K562 (cell line): ENCODE measurements at regions not wholly inside any gene's neighbourhood (a gene's known extent, or its start where the extent isn't known, plus 50 kb on each side); places are given as distances from the start of the nearest gene placed in this dataset.

ENCODE experiments used
- ATAC-seq: fragments of 200-7000 bp; cut with Tn5 transposase; 3 replicates; pipeline ENCODE4 v1.9.1; 2020; ENCODE audit warnings: moderate library complexity
- BruUV-seq: library from RNA; stranded (reverse); fragments of 400-500 nt; replicated peaks from 2 replicates; lab custom pipeline; 2021; lab: Mats Ljungman, UMichigan
- CTCF ChIA-PET: fragments of 300-600 bp; formaldehyde crosslinking; extraction: SDS; loops from one replicate; lab custom pipeline; 2021; ENCODE audit warnings: low intra/inter-chr PET ratio; lab: Yijun Ruan, JAX
- POLR2A ChIA-PET: fragments of 300-600, 350-650 bp; sonication (Branson Sonifier 250); formaldehyde crosslinking; extraction: SDS; loops from one replicate; lab custom pipeline; 2021; ENCODE audit warnings: antibody characterized with exemption, inconsistent platforms; lab: Yijun Ruan, JAX
- DNase-seq, 4 experiments: peaks; one replicate each; pipeline versions ENCODE4 v3.0.0 to v3.0.0-alpha.2; 2011 to 2018; ENCODE audit warnings: low spot score in 3 of 4, mixed read lengths in 3 of 4; ENCODE audit errors: extremely low read depth in 1 of 4
- FAIRE-seq: peaks from 2 replicates; lab custom pipeline; 2011; peaks lifted over from hg19 to GRCh38; lab: Jason Lieb, UNC
- H2AFZ ChIP-seq: 2 replicates; pipeline ENCODE4 v1.6.0; 2011; ENCODE audit warnings: low read depth, low read length, control low read depth, inconsistent platforms
- H3K27ac ChIP-seq: fragments of 200-600 bp; 3 replicates; pipeline ENCODE4 v1.8.0; 2011; ENCODE audit warnings: low read depth, mild to moderate bottlenecking, control low read depth, inconsistent platforms, low read length, moderate library complexity, mixed read lengths; ENCODE audit errors: extremely low read depth
- H3K27me3 ChIP-seq, 2 experiments: fragments of 300-600 bp in 1 of 2; 2 replicates in 1 of 2; 3 replicates in 1 of 2; pipeline versions ENCODE4 v1.6.0 to v1.8.0; 2011; ENCODE audit warnings: inconsistent platforms in 2 of 2, low read length in 2 of 2, mild to moderate bottlenecking in 1 of 2, mixed read lengths in 1 of 2, moderate library complexity in 1 of 2; ENCODE audit not compliant: control insufficient read depth in 2 of 2, insufficient read depth in 2 of 2
- H3K36me3 ChIP-seq: fragments of 300-600 bp; 3 replicates; pipeline ENCODE4 v1.8.0; 2011; ENCODE audit warnings: mild to moderate bottlenecking, low read length, inconsistent platforms; ENCODE audit not compliant: control insufficient read depth, insufficient read depth
- H3K4me1 ChIP-seq, 2 experiments: fragments of 200-600 bp in 1 of 2; replicated peaks in 1 of 2; 2 replicates in 1 of 2; 3 replicates in 1 of 2; pipeline versions ENCODE4 v1.5.1 to v1.8.0; 2011; ENCODE audit warnings: inconsistent platforms in 2 of 2, low read length in 2 of 2, mild to moderate bottlenecking in 1 of 2, mixed read lengths in 1 of 2, moderate library complexity in 1 of 2; ENCODE audit not compliant: control insufficient read depth in 2 of 2, insufficient read depth in 2 of 2
- H3K4me2 ChIP-seq: 2 replicates; pipeline ENCODE4 v1.6.1; 2011; ENCODE audit warnings: low read length, control low read depth, inconsistent platforms, mixed read lengths; ENCODE audit not compliant: insufficient read depth
- H3K4me3 ChIP-seq: fragments of 200-600 bp; sonication (generic), shearing (Covaris generic); 2 replicates; pipeline ENCODE4 v1.5.1; 2016; ENCODE audit warnings: control low read depth, inconsistent platforms
- H3K79me2 ChIP-seq: fragments of 200-600 bp; 3 replicates; pipeline ENCODE4 v1.8.0; 2011; ENCODE audit warnings: low read length, inconsistent platforms; ENCODE audit not compliant: control insufficient read depth, insufficient read depth
- H3K9ac ChIP-seq, 2 experiments: 2 replicates each; pipeline versions ENCODE4 v1.6.0 to v1.6.1; 2011; ENCODE audit warnings: low read depth in 2 of 2, low read length in 2 of 2, control low read depth in 1 of 2, inconsistent platforms in 1 of 2, mild to moderate bottlenecking in 1 of 2, mixed read lengths in 1 of 2; ENCODE audit not compliant: insufficient read depth in 1 of 2
- H3K9me1 ChIP-seq: one replicate; pipeline ENCODE4 v1.6.0; 2011; ENCODE audit warnings: inconsistent platforms, mild to moderate bottlenecking, low read length, moderate library complexity; ENCODE audit not compliant: control insufficient read depth, insufficient read depth
- H3K9me3 ChIP-seq: replicated peaks from 2 replicates; pipeline ENCODE4 v1.5.1; 2011; ENCODE audit warnings: low read depth, low read length, inconsistent platforms; ENCODE audit not compliant: control insufficient read depth, insufficient read depth
- H4K20me1 ChIP-seq: replicated peaks from 2 replicates; pipeline ENCODE4 v1.6.1; 2011; ENCODE audit warnings: low read length, inconsistent platforms, mixed read lengths; ENCODE audit not compliant: control insufficient read depth, insufficient read depth
- CAMTA2 ChIP-seq: fragments of 250-450 bp; sonication (Bioruptor Pico); conservative IDR thresholded peaks from 2 replicates; pipeline ENCODE4 v1.5.1; 2022
- CCNT2 ChIP-seq: IDR thresholded peaks from 2 replicates; pipeline ENCODE4 v1.6.1; 2011; ENCODE audit warnings: borderline replicate concordance, low read depth, mild to moderate bottlenecking, moderate library complexity, mixed read lengths, low read length; ENCODE audit not compliant: insufficient read length; ENCODE audit errors: extremely low read depth
- IFI16 ChIP-seq: fragments of 250-450 bp; sonication (Bioruptor Pico); IDR thresholded peaks from 2 replicates; pipeline ENCODE4 v2.1.2; 2022; ENCODE audit warnings: mild to moderate bottlenecking, inconsistent platforms
- KHSRP ChIP-seq: fragments of 450-650 bp; IDR thresholded peaks from 2 replicates; pipeline ENCODE4 v1.6.1; 2017
- LCOR ChIP-seq: sonication (generic); formaldehyde crosslinking; IDR thresholded peaks from 2 replicates; pipeline ENCODE4 v1.8.0; 2022; ENCODE audit warnings: mild to moderate bottlenecking, missing genetic modification reagents
- MEF2D ChIP-seq: conservative IDR thresholded peaks from 2 replicates; pipeline ENCODE4 v1.6.1; 2016; ENCODE audit warnings: low read depth, missing genetic modification characterization, missing compliant biosample characterization
- NR4A1 ChIP-seq, 2 experiments: fragments of 250-450 bp in 1 of 2; fragments of 450-650 bp in 1 of 2; sonication (Bioruptor Pico) in 1 of 2; IDR thresholded peaks; 2 replicates each; pipeline versions ENCODE4 v1.4.0 to v1.6.1; 2016 to 2020; ENCODE audit warnings: mild to moderate bottlenecking in 2 of 2, missing compliant biosample characterization in 1 of 2, missing genetic modification characterization in 1 of 2, moderate library complexity in 1 of 2
- USF2 ChIP-seq: sonication (generic); formaldehyde crosslinking; IDR thresholded peaks from 2 replicates; pipeline ENCODE4 v1.5.0; 2020; ENCODE audit warnings: missing genetic modification reagents
- XRCC4 ChIP-seq: IDR thresholded peaks from one replicate; pipeline ENCODE4 v1.6.1; 2011; ENCODE audit not compliant: insufficient read depth, insufficient read length; ENCODE audit errors: extremely low read depth
- ZBTB17 ChIP-seq: fragments of 450-650 bp; formaldehyde crosslinking; IDR thresholded peaks from 2 replicates; pipeline ENCODE4 v1.4.0; 2020; ENCODE audit warnings: mild to moderate bottlenecking
- ZNF124 ChIP-seq: sonication (generic); formaldehyde crosslinking; IDR thresholded peaks from 2 replicates; pipeline ENCODE4 v1.8.1; 2022; ENCODE audit warnings: missing genetic modification reagents
- ZNF134 ChIP-seq: fragments of 250-450 bp; sonication (Bioruptor Pico); conservative IDR thresholded peaks from 2 replicates; pipeline ENCODE4 v1.4.0; 2020
- ZNF174 ChIP-seq: fragments of 250-450 bp; sonication (Bioruptor Pico); IDR thresholded peaks from 2 replicates; pipeline ENCODE4 v1.4.0; 2020; ENCODE audit warnings: mild to moderate bottlenecking
- ZNF184 ChIP-seq: sonication (generic); formaldehyde crosslinking; IDR thresholded peaks from 2 replicates; pipeline ENCODE4 v1.5.0; 2020; ENCODE audit warnings: missing genetic modification reagents
- ZNF347 ChIP-seq: fragments of 450-650 bp; formaldehyde crosslinking; IDR thresholded peaks from 2 replicates; pipeline ENCODE4 v1.4.0; 2020; ENCODE audit warnings: low read depth, mild to moderate bottlenecking, moderate library complexity
- WGBS: fragments of 100-300 bp; shearing (Covaris generic); methylation state at CpG from one replicate; pipeline ENCODE4 v1.1.6; 2016; ENCODE audit warnings: low coverage, mixed read lengths; ENCODE audit not compliant: insufficient coverage; ENCODE audit errors: missing lambda C conversion rate; 5-methylcytosine and 5-hydroxymethylcytosine counted together
- in situ Hi-C: fragments of 300-500 bp; cut with MboI; formaldehyde crosslinking; loops from 4 replicates; pipeline ENCODE4 v1.15.0; 2018; ENCODE audit warnings: inconsistent platforms, mixed read lengths
- intact Hi-C: fragments of 100-400 bp; cut with micrococcal nuclease; formaldehyde crosslinking; loops from 2 replicates; pipeline ENCODE4 v1.14.2; 2022
- TF ChIP-seq, protein P1 (sequence below): fragments of 450-650 bp; IDR thresholded peaks from 2 replicates; pipeline ENCODE4 v1.6.1; 2016; ENCODE audit warnings: antibody characterized with exemption

DNA sequence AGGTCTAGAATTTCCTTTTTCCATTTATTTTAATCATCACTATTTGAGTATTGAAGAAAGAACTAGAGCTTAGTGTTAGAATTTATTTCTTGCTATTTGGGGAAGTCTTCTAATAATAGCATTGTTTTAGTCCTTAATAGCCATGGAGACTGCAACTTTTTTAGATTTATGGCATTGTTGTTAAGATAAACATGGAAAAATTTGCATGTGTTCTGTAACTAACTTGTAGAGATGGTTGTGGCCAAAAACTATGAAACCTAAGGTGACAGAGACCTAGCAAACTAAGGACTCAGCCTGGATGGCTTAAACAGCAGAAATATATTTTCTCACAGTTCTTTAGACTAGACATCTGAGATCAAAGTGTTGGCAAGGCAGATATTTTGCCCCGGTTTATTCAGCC is 246.4 kb downstream of the SPRY2 start:
- Histone ChIP-seq H3K79me2 (no peaks in the 10 kb centered on the region), H3K27ac (no peak overlapping the region), H3K4me2 (no peak overlapping the region), H3K9ac (no peak overlapping the region), H4K20me1 (no peaks in the 10 kb centered on the region), H3K36me3 (no peaks in the 10 kb centered on the region), H3K4me1 (no peaks in the 10 kb centered on the region), H3K4me3 (no peak overlapping the region), H2AFZ (no peak overlapping the region), H3K27me3 (no peaks in the 10 kb centered on the region), H3K9me1 (no peaks in the 10 kb centered on the region), H3K9me3 (no peaks in the 10 kb centered on the region)
- ATAC-seq (no peak), DNase-seq (no peak), FAIRE-seq (no peak)
- ChIA-PET POLR2A (no interaction called here), CTCF (no interaction called here)
- TF ChIP-seq, protein P1, sequence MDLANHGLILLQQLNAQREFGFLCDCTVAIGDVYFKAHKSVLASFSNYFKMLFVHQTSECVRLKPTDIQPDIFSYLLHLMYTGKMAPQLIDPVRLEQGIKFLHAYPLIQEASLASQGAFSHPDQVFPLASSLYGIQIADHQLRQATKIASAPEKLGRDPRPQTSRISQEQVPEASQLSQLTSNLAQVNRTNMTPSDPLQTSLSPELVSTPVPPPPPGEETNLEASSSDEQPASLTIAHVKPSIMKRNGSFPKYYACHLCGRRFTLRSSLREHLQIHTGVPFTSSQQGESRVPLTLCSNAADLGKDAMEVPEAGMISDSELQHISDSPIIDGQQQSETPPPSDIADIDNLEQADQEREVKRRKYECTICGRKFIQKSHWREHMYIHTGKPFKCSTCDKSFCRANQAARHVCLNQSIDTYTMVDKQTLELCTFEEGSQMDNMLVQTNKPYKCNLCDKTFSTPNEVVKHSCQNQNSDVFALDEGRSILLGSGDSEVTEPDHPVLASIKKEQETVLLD: no peak
- no peak for TF ChIP-seq ZNF134 (CRISPR knock-in tag)
- TF ChIP-seq MEF2D (tag): no peak
- no peak for TF ChIP-seq LCOR (CRISPR knock-in tag)
- no peak for TF ChIP-seq ZNF347 (CRISPR knock-in tag)
- no peak for TF ChIP-seq USF2 (CRISPR knock-in tag)
- no peak for TF ChIP-seq CAMTA2
- TF ChIP-seq ZNF124 (CRISPR knock-in tag): no peak
- TF ChIP-seq ZBTB17 (CRISPR knock-in tag): no peak
- TF ChIP-seq CCNT2: no peak
- no peak for TF ChIP-seq NR4A1 (CRISPR knock-in tag; IDR thresholded peaks at IDR 0.05)
- no peak for TF ChIP-seq NR4A1 (tag; IDR thresholded peaks at IDR 0.05)
- no peak for TF ChIP-seq XRCC4
- no peak for TF ChIP-seq IFI16
- TF ChIP-seq ZNF184 (CRISPR knock-in tag): no peak
- TF ChIP-seq KHSRP: no peak
- TF ChIP-seq ZNF174 (CRISPR knock-in tag): no peak
- no TSS peak for BruUV-seq
- 0% methylated on average over 1 of the region's 1 CpG for WGBS
- in situ Hi-C loops (no loop called here), intact Hi-C loops (no loop called here)
